Psoas muscle (tissue), 7 donors: ENCODE measurements at regions not wholly inside any gene's neighbourhood (a gene's known extent, or its start where the extent isn't known, plus 50 kb on each side); places are given as distances from the start of the nearest gene placed in this dataset.

Source experiments
- ATAC-seq, 4 donors: fragments of 200-7000 bp; cut with Tn5 transposase; one replicate each; pipeline ENCODE4 v1.9.1; 2020; ENCODE audit warnings: moderate library complexity in 3 of 4, mild to moderate bottlenecking in 2 of 4
- DNase-seq, 2 donors: peaks; one replicate each; pipeline ENCODE4 v3.0.0-alpha.2; 2020
- H3K27ac ChIP-seq: fragments of 200-600 bp; one replicate; pipeline ENCODE4 v1.8.0; 2022
- H3K27me3 ChIP-seq, 3 donors: fragments of 200-600 bp in 1 of 3; one replicate each; pipeline versions ENCODE4 v1.6.1 to v1.8.0; 2013 to 2022; ENCODE audit warnings: low read length in 2 of 3, mild to moderate bottlenecking in 2 of 3, moderate library complexity in 1 of 3; ENCODE audit not compliant: insufficient read depth in 3 of 3
- H3K36me3 ChIP-seq, 2 donors: fragments of 200-600 bp in 1 of 2; one replicate each; pipeline versions ENCODE4 v1.6.1 to v1.8.0; 2013 to 2022; ENCODE audit warnings: low read depth in 1 of 2, mild to moderate bottlenecking in 1 of 2, moderate library complexity in 1 of 2; ENCODE audit not compliant: insufficient read depth in 1 of 2
- H3K4me1 ChIP-seq: fragments of 200-600 bp; one replicate; pipeline ENCODE4 v1.8.0; 2022
- H3K4me3 ChIP-seq: fragments of 200-600 bp; one replicate; pipeline ENCODE4 v1.8.0; 2022; ENCODE audit warnings: mild to moderate bottlenecking
- H3K9me3 ChIP-seq: fragments of 200-600 bp; one replicate; pipeline ENCODE4 v1.8.0; 2022
- CTCF ChIP-seq: fragments of 200-600 bp; IDR thresholded peaks from one replicate; pipeline ENCODE4 v1.8.0; 2022; ENCODE audit warnings: antibody characterized with exemption
- WGBS, 3 donors: extraction: QIAGEN DNeasy Blood & Tissue Kit; methylation state at CpG; one replicate each; pipeline versions ENCODE4 v1.1.6 to v1.1.7; 2013; 5-methylcytosine and 5-hydroxymethylcytosine counted together
- intact Hi-C, 2 donors: fragments of 100-400 bp; cut with DNase I; formaldehyde crosslinking; loops; one replicate each; pipeline versions ENCODE4 v1.11.0 to v1.14.2; 2022
- donor health status: healthy with polysubstance abuse.
- donor health status: DM: no; HTN: no; CAD: no; lungs with moderate emphysema.
- donor health status: Bipolar disorder and iron deficiency.
- donor health status: healthy.
- donor health status: DM: yes; HTN: yes; CAD: no.
- donor health status: DM: no; HTN: no; CAD: no.
- donor health status: DM: yes; HTN: yes; CAD: no.

GRCh38 chr9:78898234-78898633 lies 601.3 kb downstream of the PSAT1 start:
- H3K27ac ChIP-seq = no peak overlapping the region
- H3K27me3 ChIP-seq = no peaks in the 10 kb centered on the region
- no peaks in the 10 kb centered on the region for H3K4me1 ChIP-seq
- H3K4me3 ChIP-seq = no peak overlapping the region
- no peak for TF ChIP-seq CTCF
- ATAC-seq (no peak), DNase-seq (no peak)
- WGBS, 3 donors = 76 to 83% (median 77%) methylated on average over 1 of the region's 1 CpG
- no peaks in the 10 kb centered on the region for H3K36me3 ChIP-seq
- intact Hi-C loops = no loop called here
- H3K9me3 ChIP-seq = no peaks in the 10 kb centered on the region

- Histone ChIP-seq H3K27me3 (no peaks in the 10 kb centered on the region), H3K27ac (no peak overlapping the region), H3K4me1 (no peaks in the 10 kb centered on the region), H3K9me3 (no peaks in the 10 kb centered on the region), H3K36me3 (no peaks in the 10 kb centered on the region), H3K4me3 (no peak overlapping the region)
- intact Hi-C loops = no loop called here
- no peak for DNase-seq
- TF ChIP-seq CTCF = no peak
- no peak for ATAC-seq
- WGBS, 3 donors = 90 to 94% (median 90%) methylated on average over 6 of the region's 6 CpGs
Observed at GRCh38 chr9:78899006-78899405, 602.1 kb downstream of the PSAT1 start.

- no peaks in the 10 kb centered on the region for H3K36me3 ChIP-seq
- WGBS, 3 donors = 88 to 97% (median 92%) methylated on average over 1 of the region's 1 CpG
- H3K27ac ChIP-seq = no peak overlapping the region
- no peaks in the 10 kb centered on the region for H3K4me1 ChIP-seq
- H3K9me3 ChIP-seq = no peaks in the 10 kb centered on the region
- no peak for TF ChIP-seq CTCF
- H3K4me3 ChIP-seq = no peak overlapping the region
- H3K27me3 ChIP-seq = no peaks in the 10 kb centered on the region
- intact Hi-C loops = no loop called here
- ATAC-seq (no peak), DNase-seq (no peak)
Observed at GRCh38 chr9:78900500-78900899, 603.6 kb downstream of the PSAT1 start.

- no peak overlapping the region for H3K27ac ChIP-seq
- H3K4me1 ChIP-seq = no peaks in the 10 kb centered on the region
- DNase-seq (no peak), ATAC-seq (no peak)
- H3K4me3 ChIP-seq = no peak overlapping the region
- no peaks in the 10 kb centered on the region for H3K36me3 ChIP-seq
- no peaks in the 10 kb centered on the region for H3K9me3 ChIP-seq
- intact Hi-C loops = no loop called here
- no peak for TF ChIP-seq CTCF
- H3K27me3 ChIP-seq = no peaks in the 10 kb centered on the region
- 31 to 62% (median 38%) methylated on average over 2 of the region's 2 CpGs for WGBS, 3 donors
Observed at GRCh38 chr9:78902051-78902450, 605.1 kb downstream of the PSAT1 start.

GRCh38 chr9:78903581-78903980 lies 606.7 kb downstream of the PSAT1 start:
- Histone ChIP-seq H3K36me3 (no peaks in the 10 kb centered on the region), H3K4me1 (no peaks in the 10 kb centered on the region), H3K27me3 (no peaks in the 10 kb centered on the region), H3K4me3 (no peak overlapping the region), H3K9me3 (no peaks in the 10 kb centered on the region), H3K27ac (no peak overlapping the region)
- intact Hi-C loops = no loop called here
- ATAC-seq (no peak), DNase-seq (no peak)
- no peak for TF ChIP-seq CTCF
